GM12892 (cell line): ENCODE measurements at regions not wholly inside any gene's neighbourhood (a gene's known extent, or its start where the extent isn't known, plus 50 kb on each side); places are given as distances from the start of the nearest gene placed in this dataset.

Source experiments
- POLR2A ChIP-seq: IDR thresholded peaks from 2 replicates; pipeline ENCODE4 v1.6.1; 2011; ENCODE audit warnings: low read depth, low read length, control low read depth
- POLR2AphosphoS5 ChIP-seq: IDR thresholded peaks from 2 replicates; pipeline ENCODE4 v1.6.1; 2011; ENCODE audit warnings: low read depth, low read length, control low read depth
- TAF1 ChIP-seq: IDR thresholded peaks from 2 replicates; pipeline ENCODE4 v1.6.1; 2011; ENCODE audit warnings: low read depth, mild to moderate bottlenecking, control low read depth, low read length, borderline replicate concordance

GRCh38 chr7:51731075-51731474, 414.5 kb upstream of the COBL start:
- no peak for TF ChIP-seq POLR2AphosphoS5
- no peak for TF ChIP-seq POLR2A
- no peak for TF ChIP-seq TAF1
